Spleen (tissue), 7 donors: ENCODE measurements at regions not wholly inside any gene's neighbourhood (a gene's known extent, or its start where the extent isn't known, plus 50 kb on each side); places are given as distances from the start of the nearest gene placed in this dataset.

Experiments
- POLR2A ChIP-seq, 3 donors: fragments of 450-650 bp; IDR thresholded peaks; one replicate each; pipeline ENCODE4 v1.5.1; 2017; ENCODE audit warnings: antibody characterized with exemption in 3 of 3, mild to moderate bottlenecking in 1 of 3
- POLR2AphosphoS5 ChIP-seq, 3 donors: sonication (generic); formaldehyde crosslinking; IDR thresholded peaks; one replicate each; pipeline ENCODE4 v1.5.1; 2017; ENCODE audit warnings: antibody characterized with exemption in 3 of 3
- TF ChIP-seq, protein P1 (sequence below), 11 experiments: fragments of 200-600 bp in 7 of 11; fragments of 450-650 bp in 4 of 11; sonication (generic) in 4 of 11; IDR thresholded peaks in 8 of 11; conservative IDR thresholded peaks in 3 of 11; 1 replicate in 7 of 11; 2 replicates in 4 of 11; pipeline versions ENCODE4 v1.4.0 to v1.8.0; 2016 to 2021; ENCODE audit warnings: antibody characterized with exemption in 11 of 11, inconsistent platforms in 4 of 11, mild to moderate bottlenecking in 1 of 11
- donor health status: DM: no; HTN: no; CAD: no; lungs with moderate emphysema.
- donor health status: DM: no; HTN: no; CAD: no.
- donor health status: DM: no; HTN: no; CAD: no.

DNA sequence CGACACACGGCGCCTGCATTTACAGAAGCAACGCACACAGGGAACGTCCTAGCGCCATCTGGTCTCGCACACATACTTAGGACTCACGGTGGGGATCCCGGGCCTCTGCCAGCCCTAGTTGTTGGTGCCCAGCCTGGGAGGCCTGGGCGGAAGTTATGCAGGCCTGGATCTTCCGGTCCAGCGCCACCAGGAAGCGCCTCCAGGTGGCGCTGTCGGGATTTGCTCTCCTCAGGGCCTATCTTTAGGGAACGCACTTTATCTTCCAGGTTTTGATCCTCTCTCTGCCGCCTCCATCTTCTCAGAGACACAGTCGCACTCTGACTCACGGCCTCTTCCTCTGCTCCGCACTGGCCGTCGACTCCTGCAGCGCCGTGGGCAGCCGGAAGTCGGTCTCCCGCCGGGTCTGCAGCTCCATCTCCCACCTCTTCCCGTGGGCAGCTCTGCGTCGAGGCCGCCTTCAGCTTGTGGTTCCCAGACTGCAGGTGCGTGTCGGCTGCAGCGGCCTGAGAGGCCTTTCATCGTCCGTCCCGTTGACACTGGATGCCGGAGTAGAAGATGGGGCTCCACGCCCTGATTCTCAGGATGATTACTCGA is 760.4 kb downstream of the TMEM121 start:
- TF ChIP-seq POLR2A (IDR thresholded peaks at IDR 0.05) = no peak
- TF ChIP-seq, protein P1, sequence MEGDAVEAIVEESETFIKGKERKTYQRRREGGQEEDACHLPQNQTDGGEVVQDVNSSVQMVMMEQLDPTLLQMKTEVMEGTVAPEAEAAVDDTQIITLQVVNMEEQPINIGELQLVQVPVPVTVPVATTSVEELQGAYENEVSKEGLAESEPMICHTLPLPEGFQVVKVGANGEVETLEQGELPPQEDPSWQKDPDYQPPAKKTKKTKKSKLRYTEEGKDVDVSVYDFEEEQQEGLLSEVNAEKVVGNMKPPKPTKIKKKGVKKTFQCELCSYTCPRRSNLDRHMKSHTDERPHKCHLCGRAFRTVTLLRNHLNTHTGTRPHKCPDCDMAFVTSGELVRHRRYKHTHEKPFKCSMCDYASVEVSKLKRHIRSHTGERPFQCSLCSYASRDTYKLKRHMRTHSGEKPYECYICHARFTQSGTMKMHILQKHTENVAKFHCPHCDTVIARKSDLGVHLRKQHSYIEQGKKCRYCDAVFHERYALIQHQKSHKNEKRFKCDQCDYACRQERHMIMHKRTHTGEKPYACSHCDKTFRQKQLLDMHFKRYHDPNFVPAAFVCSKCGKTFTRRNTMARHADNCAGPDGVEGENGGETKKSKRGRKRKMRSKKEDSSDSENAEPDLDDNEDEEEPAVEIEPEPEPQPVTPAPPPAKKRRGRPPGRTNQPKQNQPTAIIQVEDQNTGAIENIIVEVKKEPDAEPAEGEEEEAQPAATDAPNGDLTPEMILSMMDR (IDR thresholded peaks at IDR 0.05 in 8 of 11, conservative IDR thresholded peaks at IDR 0.05 in 3 of 11) = peak in 5 of 11 experiments; percentile 24 to 47 (median 32)
- no peak for TF ChIP-seq POLR2AphosphoS5 (IDR thresholded peaks at IDR 0.05)
